A549 (cell line): ENCODE measurements at regions not wholly inside any gene's neighbourhood (a gene's known extent, or its start where the extent isn't known, plus 50 kb on each side); places are given as distances from the start of the nearest gene placed in this dataset.
A peak's percentile ranks its signal among the peaks of the same experiment; 100 is the strongest.

Experiments used
- ATAC-seq, 2 experiments: fragments of 200-7000 bp in 1 of 2; fragments of >200 bp in 1 of 2; cut with Nextera tagmentation in 1 of 2; cut with Tn5 transposase in 1 of 2; 3 replicates each; pipeline versions ENCODE4 v1.8.0 to v1.9.1; 2018 to 2020; ENCODE audit warnings: mild to moderate bottlenecking in 1 of 2, moderate library complexity in 1 of 2
- CTCF ChIA-PET: fragments of 300-600 bp; sonication (Branson Sonifier 250); formaldehyde crosslinking; extraction: SDS; loops from one replicate; lab custom pipeline; 2021; ENCODE audit warnings: antibody characterized with exemption, inconsistent platforms; lab: Yijun Ruan, JAX
- POLR2A ChIA-PET: fragments of 350-600 bp; formaldehyde crosslinking; extraction: SDS; loops from one replicate; lab custom pipeline; 2021; ENCODE audit warnings: antibody characterized with exemption, inconsistent platforms; lab: Yijun Ruan, JAX
- DNase-seq, 2 experiments: peaks; one replicate each; pipeline versions ENCODE4 v3.0.0 to v3.0.0-alpha.2; 2011 to 2016; ENCODE audit warnings: low read depth in 1 of 2, low spot score in 1 of 2
- FAIRE-seq: peaks from 2 replicates; lab custom pipeline; 2011; peaks lifted over from hg19 to GRCh38; lab: Jason Lieb, UNC
- H3K27ac ChIP-seq, 2 experiments: fragments of >200 bp; sonication (Bioruptor Twin); formaldehyde crosslinking; 3 replicates each; pipeline ENCODE4 v1.5.1; 2016 to 2017
- H3K4me1 ChIP-seq: fragments of >200 bp; sonication (Bioruptor Twin); formaldehyde crosslinking; 3 replicates; pipeline ENCODE4 v1.6.1; 2016
- H3K4me2 ChIP-seq: fragments of >200 bp; sonication (Bioruptor Twin); formaldehyde crosslinking; 3 replicates; pipeline ENCODE4 v1.6.1; 2016
- H3K4me3 ChIP-seq: fragments of >200 bp; sonication (Bioruptor Twin); formaldehyde crosslinking; 3 replicates; pipeline ENCODE4 v1.5.1; 2016
- H3K9me3 ChIP-seq: fragments of >200 bp; sonication (Bioruptor Twin); formaldehyde crosslinking; 3 replicates; pipeline ENCODE4 v1.6.1; 2016
- BHLHE40 ChIP-seq: IDR thresholded peaks from 2 replicates; pipeline ENCODE4 v1.6.1; 2012; ENCODE audit warnings: low read depth, low read length, inconsistent platforms
- CBX2 ChIP-seq: fragments of 200-600 bp; sonication (generic); IDR thresholded peaks from 2 replicates; pipeline ENCODE4 v1.6.1; 2016; ENCODE audit warnings: low read depth, mild to moderate bottlenecking, borderline replicate concordance
- CHD4 ChIP-seq: fragments of 200-600 bp; sonication (generic); IDR thresholded peaks from 2 replicates; pipeline ENCODE4 v1.6.1; 2016; ENCODE audit warnings: antibody characterized with exemption, mild to moderate bottlenecking, borderline replicate concordance
- EHF ChIP-seq: fragments of 250-450 bp; sonication (Bioruptor Pico); IDR thresholded peaks from 2 replicates; pipeline ENCODE4 v1.5.0; 2020; ENCODE audit warnings: mild to moderate bottlenecking
- ESRRA ChIP-seq: fragments of 150-350 bp; IDR thresholded peaks from 2 replicates; pipeline ENCODE4 v1.6.1; 2014; ENCODE audit warnings: mild to moderate bottlenecking, low read length, borderline replicate concordance
- FOXS1 ChIP-seq: fragments of 250-450 bp; sonication (Bioruptor Pico); IDR thresholded peaks from 2 replicates; pipeline ENCODE4 v1.5.0; 2020; ENCODE audit warnings: mild to moderate bottlenecking, moderate library complexity
- GATA3 ChIP-seq: IDR thresholded peaks from 2 replicates; pipeline ENCODE4 v1.6.1; 2012; ENCODE audit warnings: borderline replicate concordance
- HOXB5 ChIP-seq: fragments of 250-450 bp; sonication (Bioruptor Pico); IDR thresholded peaks from 2 replicates; pipeline ENCODE4 v1.5.0; 2020; ENCODE audit warnings: mild to moderate bottlenecking, moderate library complexity
- KDM1A ChIP-seq: fragments of 200-600 bp; sonication (generic); IDR thresholded peaks from 2 replicates; pipeline ENCODE4 v1.6.1; 2016; ENCODE audit warnings: low read depth, mild to moderate bottlenecking
- MAFK ChIP-seq: fragments of 450-650 bp; IDR thresholded peaks from 2 replicates; pipeline ENCODE4 v1.6.1; 2014; ENCODE audit not compliant: partially characterized antibody
- MAX ChIP-seq: IDR thresholded peaks from 2 replicates; pipeline ENCODE4 v1.6.1; 2012
- MAZ ChIP-seq: fragments of 150-350 bp; IDR thresholded peaks from 2 replicates; pipeline ENCODE4 v1.6.1; 2014; ENCODE audit warnings: antibody characterized with exemption, low read depth, low read length, borderline replicate concordance
- PHF8 ChIP-seq: fragments of 200-600 bp; sonication (generic); IDR thresholded peaks from 2 replicates; pipeline ENCODE4 v1.6.1; 2016; ENCODE audit warnings: low read depth, mild to moderate bottlenecking, antibody characterized with exemption, moderate library complexity, borderline replicate concordance
- RARB ChIP-seq: fragments of 250-450 bp; sonication (Bioruptor Pico); IDR thresholded peaks from 2 replicates; pipeline ENCODE4 v1.8.0; 2021; ENCODE audit warnings: mild to moderate bottlenecking, moderate library complexity
- RFX5 ChIP-seq: fragments of 450-650 bp; IDR thresholded peaks from 2 replicates; pipeline ENCODE4 v1.7.1; 2014; ENCODE audit warnings: antibody characterized with exemption, mild to moderate bottlenecking, moderate library complexity
- SREBF2 ChIP-seq: fragments of 450-650 bp; IDR thresholded peaks from 2 replicates; pipeline ENCODE4 v1.6.1; 2014; ENCODE audit warnings: mild to moderate bottlenecking, moderate library complexity
- TP53 ChIP-seq: fragments of 250-450 bp; sonication (Bioruptor Pico); IDR thresholded peaks from 2 replicates; pipeline ENCODE4 v1.5.0; 2021; ENCODE audit warnings: mild to moderate bottlenecking, moderate library complexity
- USF2 ChIP-seq: fragments of 450-650 bp; IDR thresholded peaks from 2 replicates; pipeline ENCODE4 v1.6.1; 2014; ENCODE audit warnings: antibody characterized with exemption
- ZFP36 ChIP-seq: fragments of 450-650 bp; IDR thresholded peaks from 2 replicates; pipeline ENCODE4 v1.6.1; 2014; ENCODE audit warnings: borderline replicate concordance; ENCODE audit not compliant: partially characterized antibody
- ZNF302 ChIP-seq: fragments of 250-450 bp; sonication (Bioruptor Pico); IDR thresholded peaks from 2 replicates; pipeline ENCODE4 v1.9.0; 2021; ENCODE audit warnings: inconsistent platforms, mild to moderate bottlenecking, moderate library complexity
- WGBS: methylation state at CpG from one replicate; pipeline ENCODE4 v1.1.6; 2017; ENCODE audit errors: missing lambda C conversion rate; 5-methylcytosine and 5-hydroxymethylcytosine counted together
- TF ChIP-seq, protein P1 (sequence below): fragments of 250-450 bp; sonication (Bioruptor Pico); IDR thresholded peaks from 2 replicates; pipeline ENCODE4 v1.5.0; 2021; ENCODE audit warnings: mild to moderate bottlenecking, moderate library complexity, borderline replicate concordance
- TF ChIP-seq, protein P2 (sequence below): fragments of 150-350 bp; IDR thresholded peaks from 2 replicates; pipeline ENCODE4 v1.6.1; 2014; ENCODE audit warnings: low read depth, mild to moderate bottlenecking, low read length

DNA sequence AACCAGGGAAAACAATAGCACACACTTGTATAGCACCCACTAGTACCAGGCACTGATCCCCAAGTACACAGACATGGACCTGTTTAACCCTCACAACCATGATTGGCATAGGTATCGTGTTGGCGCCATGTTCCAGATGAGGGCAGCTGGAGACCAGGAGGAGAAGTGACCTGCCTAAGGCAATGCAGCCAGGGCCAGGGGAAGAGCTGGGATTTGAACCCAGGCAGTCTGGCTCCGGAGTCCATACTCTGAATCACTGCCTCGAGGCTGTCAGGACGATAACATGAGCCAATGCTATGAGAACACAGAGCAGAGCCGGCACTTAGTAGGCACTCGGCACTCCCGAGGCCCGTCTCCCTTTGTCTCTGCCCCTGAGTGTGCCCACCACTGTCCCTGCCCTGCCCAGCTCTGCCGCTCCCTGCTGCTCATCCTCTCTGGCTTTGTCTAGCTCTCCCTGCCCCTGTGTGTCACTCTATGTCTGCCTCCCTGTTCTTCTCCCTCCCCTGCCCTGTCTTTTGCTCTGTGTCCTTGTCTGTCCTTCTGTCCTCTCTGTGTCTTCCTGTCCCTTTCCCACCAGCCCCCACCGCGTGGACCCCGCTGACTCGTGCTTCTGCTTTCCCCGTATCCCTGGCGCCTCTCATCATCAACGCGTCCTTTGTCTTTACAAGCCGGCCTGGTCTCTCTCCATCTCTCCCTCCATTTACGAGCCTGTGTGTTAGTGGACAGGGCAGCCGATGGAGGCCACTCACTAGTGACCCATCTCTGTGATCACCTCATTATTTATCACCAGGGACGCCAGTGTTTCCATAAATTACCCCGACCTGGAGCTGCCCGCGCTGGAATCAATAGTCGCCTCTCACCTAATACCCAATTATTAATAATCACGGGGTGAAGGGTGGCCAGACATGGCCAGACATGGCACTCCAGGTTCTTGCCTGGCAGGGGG, 99.4 kb upstream of the MVB12B start:
- no peak overlapping the region for H3K4me2 ChIP-seq
- DNase-seq (no peak), FAIRE-seq (no peak)
- TF ChIP-seq KDM1A: no peak
- TF ChIP-seq HOXB5 (CRISPR knock-in tag): no peak
- no peak for TF ChIP-seq BHLHE40
- TF ChIP-seq EHF: no peak
- TF ChIP-seq, protein P1, sequence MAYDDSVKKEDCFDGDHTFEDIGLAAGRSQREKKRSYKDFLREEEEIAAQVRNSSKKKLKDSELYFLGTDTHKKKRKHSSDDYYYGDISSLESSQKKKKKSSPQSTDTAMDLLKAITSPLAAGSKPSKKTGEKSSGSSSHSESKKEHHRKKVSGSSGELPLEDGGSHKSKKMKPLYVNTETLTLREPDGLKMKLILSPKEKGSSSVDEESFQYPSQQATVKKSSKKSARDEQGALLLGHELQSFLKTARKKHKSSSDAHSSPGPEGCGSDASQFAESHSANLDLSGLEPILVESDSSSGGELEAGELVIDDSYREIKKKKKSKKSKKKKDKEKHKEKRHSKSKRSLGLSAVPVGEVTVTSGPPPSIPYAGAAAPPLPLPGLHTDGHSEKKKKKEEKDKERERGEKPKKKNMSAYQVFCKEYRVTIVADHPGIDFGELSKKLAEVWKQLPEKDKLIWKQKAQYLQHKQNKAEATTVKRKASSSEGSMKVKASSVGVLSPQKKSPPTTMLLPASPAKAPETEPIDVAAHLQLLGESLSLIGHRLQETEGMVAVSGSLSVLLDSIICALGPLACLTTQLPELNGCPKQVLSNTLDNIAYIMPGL: no peak
- no peak for TF ChIP-seq SREBF2
- TF ChIP-seq ESRRA: no peak
- TF ChIP-seq MAFK: no peak
- no peak for TF ChIP-seq TP53 (CRISPR knock-in tag)
- no peak for TF ChIP-seq CBX2
- no peak for TF ChIP-seq MAZ
- TF ChIP-seq, all 56 proteins: peak for 0
- Histone ChIP-seq H3K4me3 (no peak overlapping the region), H3K4me1 (no peaks in the 10 kb centered on the region), H3K27ac (no peak overlapping the region), H3K9me3 (no peaks in the 10 kb centered on the region)
- POLR2A ChIA-PET: no interaction called here
- 47% methylated on average over 22 of the region's 27 CpGs for WGBS
- CTCF ChIA-PET: interaction anchor here (1.0 to 12.7 kb wide), 8 partner anchors 12 to 971 kb away, joined by 3 to 97 read pairs (median 4); no protein-coding TSS in a partner anchor
- ATAC-seq: no peak

DNA sequence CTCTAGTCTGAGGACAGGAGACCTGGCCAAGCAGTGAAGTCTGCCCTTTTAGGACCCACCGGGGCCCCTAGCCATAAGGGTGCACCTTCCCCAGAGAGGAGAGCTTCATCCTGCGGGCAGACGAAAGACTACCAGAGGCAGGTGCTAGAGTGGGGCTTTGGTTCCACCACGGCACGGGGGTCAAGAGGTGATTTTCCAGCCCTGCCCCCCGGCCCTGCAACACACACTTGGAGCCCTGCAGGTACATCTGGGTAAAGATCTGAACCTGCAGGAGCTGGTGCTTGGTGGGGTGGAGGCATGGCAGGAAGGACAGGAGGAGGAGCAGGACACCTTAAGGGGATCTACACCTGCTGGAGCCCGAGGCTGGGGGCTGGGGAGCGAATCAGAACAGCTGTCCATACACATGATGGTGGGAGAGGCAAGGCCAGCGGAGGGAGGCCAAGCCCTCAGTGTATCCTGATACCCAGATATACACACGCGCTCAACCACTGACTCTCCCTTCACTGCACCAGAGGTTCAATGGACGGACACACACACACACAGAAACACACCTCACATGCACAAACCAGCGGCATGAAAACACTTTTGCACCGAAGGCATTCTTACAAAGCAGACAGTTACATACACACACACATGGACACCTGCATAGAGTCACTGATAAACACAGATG, 98.4 kb upstream of the MVB12B start:
- ChIA-PET CTCF (interaction anchor here (0.6 to 12.7 kb wide), 6 partner anchors 13 to 1267 kb away, joined by 3 to 97 read pairs (median 6); no protein-coding TSS in a partner anchor), POLR2A (no interaction called here)
- TF ChIP-seq HOXB5 (CRISPR knock-in tag) (no peak), ZNF302 (no peak), MAX (no peak), RFX5 (no peak), TP53 (CRISPR knock-in tag) (no peak), USF2 (no peak), FOXS1 (CRISPR knock-in tag) (no peak), GATA3 (no peak), MAFK (no peak), ZFP36 (no peak), CHD4 (no peak), ESRRA (no peak), PHF8 (no peak), RARB (CRISPR knock-in tag) (no peak), BHLHE40 (no peak), KDM1A (no peak)
- TF ChIP-seq, protein P1: no peak
- TF ChIP-seq, protein P2, sequence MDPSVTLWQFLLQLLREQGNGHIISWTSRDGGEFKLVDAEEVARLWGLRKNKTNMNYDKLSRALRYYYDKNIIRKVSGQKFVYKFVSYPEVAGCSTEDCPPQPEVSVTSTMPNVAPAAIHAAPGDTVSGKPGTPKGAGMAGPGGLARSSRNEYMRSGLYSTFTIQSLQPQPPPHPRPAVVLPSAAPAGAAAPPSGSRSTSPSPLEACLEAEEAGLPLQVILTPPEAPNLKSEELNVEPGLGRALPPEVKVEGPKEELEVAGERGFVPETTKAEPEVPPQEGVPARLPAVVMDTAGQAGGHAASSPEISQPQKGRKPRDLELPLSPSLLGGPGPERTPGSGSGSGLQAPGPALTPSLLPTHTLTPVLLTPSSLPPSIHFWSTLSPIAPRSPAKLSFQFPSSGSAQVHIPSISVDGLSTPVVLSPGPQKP: no peak
- 44% methylated on average over 14 of the region's 14 CpGs for WGBS
- ATAC-seq (peak in 1 of 2 experiments; percentile 22; a peak in 3 of 6 replicates), FAIRE-seq (no peak), DNase-seq (no peak)
- H3K27ac ChIP-seq: no peak overlapping the region
- H3K4me1 ChIP-seq: no peaks in the 10 kb centered on the region
- H3K4me2 ChIP-seq: no peak overlapping the region
- no peak overlapping the region for H3K4me3 ChIP-seq
- H3K9me3 ChIP-seq: no peaks in the 10 kb centered on the region
